Left forelimb (tissue), 1 donor: ENCODE measurements at regions not wholly inside any gene's neighbourhood (a gene's known extent, or its start where the extent isn't known, plus 50 kb on each side); places are given as distances from the start of the nearest gene placed in this dataset.

Experiments
- DNase-seq: peaks from one replicate; pipeline ENCODE4 v3.0.0-alpha.2; 2018; ENCODE audit warnings: low spot score

GRCh38 chr5:168056499-168057182 is 234.8 kb upstream of the WWC1 start:
- DNase-seq, result no peak

DNA sequence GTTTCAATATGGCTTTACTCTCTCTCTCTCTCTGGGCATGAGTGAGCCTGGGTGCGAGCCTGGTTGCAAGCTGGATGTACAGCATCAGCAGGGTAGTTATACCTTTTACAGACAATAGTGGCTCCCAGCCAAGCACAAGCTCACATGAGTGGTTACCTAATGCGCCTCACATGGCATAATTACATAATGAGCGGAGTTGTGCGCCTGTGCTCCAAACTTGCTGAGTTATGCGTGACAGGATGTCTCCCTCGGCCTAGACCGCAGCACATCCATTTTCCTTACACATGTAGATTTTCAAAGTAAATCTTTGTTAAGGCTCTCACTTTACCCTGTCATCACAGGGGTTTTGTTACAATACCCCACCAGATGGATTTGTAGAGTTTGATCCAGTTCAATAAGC is 233.5 kb upstream of the WWC1 start:
- DNase-seq, result no peak

- no peak for DNase-seq
Observed at GRCh38 chr5:168059131-168059530, 232.3 kb upstream of the WWC1 start.

DNA sequence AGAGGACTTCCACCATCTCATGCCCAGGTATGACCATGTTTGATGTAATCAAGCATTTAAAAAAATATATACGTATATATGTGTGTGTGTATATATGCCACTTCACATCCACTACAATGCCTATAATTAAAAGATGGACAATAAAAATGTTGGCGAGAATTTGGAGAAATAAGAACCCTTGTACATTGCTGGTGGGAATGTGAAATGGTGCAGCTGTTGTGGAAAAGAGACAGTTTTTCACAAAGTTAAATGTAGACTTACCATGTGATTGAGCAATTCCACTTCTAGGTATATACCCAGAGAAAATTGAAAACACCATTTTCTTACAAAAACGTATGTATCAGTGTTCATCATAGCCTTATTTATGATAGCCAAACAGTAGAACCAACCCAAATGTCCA is 229.2 kb upstream of the WWC1 start:
- no peak for DNase-seq

GRCh38 chr5:168064457-168064856 is 227.0 kb upstream of the WWC1 start:
- no peak for DNase-seq

- DNase-seq, result no peak
Observed at GRCh38 chr5:168064933-168065622, 226.4 kb upstream of the WWC1 start.

GRCh38 chr5:168066536-168067208 is 224.8 kb upstream of the WWC1 start:
- no peak for DNase-seq

DNA sequence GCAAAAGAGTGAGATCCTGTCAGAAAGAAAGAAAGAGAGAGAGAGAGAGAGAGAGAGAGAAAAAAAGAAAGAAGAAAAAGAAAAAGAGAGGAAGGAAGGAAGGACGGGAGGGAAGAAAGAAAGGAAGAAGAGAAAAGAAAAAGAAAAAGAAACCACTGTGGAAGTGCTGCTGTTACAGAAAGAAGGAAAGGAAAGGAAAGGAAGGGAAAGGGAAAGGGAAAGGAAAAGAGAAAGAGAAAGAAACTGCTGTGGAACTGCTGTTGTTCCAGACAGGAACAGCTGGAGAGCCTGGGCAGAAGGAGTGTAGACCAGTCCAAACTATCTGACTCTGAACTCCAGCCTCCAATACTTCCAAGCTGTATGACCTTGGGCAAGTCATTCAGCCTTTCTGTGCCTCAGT is 220.7 kb upstream of the WWC1 start:
- DNase-seq, result no peak

- DNase-seq, result no peak
Observed at GRCh38 chr5:168072665-168073064, 218.8 kb upstream of the WWC1 start.

GRCh38 chr5:168073311-168073710 is 218.1 kb upstream of the WWC1 start:
- DNase-seq, result no peak

GRCh38 chr5:168073991-168074800 is 217.2 kb upstream of the WWC1 start:
- DNase-seq, result no peak

- no peak for DNase-seq
Observed at GRCh38 chr5:168075387-168075786, 216.1 kb upstream of the WWC1 start.

DNA sequence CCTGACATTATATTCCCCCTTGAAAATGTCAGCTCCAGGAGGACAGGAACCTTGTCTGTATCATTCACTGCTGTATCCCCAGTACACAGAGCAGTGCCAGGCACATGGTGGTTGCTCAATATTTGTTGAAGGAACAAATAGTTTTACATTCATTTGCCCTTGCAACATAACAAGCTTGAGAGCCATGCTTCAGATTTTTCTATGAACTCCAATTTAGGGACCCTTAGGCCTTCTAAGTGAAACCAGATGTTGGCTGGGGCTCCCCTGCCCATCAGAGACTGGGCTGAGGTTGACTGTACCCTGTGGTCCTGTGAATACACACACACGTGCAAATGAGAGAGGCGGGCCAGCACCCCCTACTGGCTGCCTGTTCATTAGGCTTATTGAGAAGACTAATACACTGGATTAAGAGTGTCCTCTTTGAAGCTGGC is 214.9 kb upstream of the WWC1 start:
- DNase-seq, result no peak

DNA sequence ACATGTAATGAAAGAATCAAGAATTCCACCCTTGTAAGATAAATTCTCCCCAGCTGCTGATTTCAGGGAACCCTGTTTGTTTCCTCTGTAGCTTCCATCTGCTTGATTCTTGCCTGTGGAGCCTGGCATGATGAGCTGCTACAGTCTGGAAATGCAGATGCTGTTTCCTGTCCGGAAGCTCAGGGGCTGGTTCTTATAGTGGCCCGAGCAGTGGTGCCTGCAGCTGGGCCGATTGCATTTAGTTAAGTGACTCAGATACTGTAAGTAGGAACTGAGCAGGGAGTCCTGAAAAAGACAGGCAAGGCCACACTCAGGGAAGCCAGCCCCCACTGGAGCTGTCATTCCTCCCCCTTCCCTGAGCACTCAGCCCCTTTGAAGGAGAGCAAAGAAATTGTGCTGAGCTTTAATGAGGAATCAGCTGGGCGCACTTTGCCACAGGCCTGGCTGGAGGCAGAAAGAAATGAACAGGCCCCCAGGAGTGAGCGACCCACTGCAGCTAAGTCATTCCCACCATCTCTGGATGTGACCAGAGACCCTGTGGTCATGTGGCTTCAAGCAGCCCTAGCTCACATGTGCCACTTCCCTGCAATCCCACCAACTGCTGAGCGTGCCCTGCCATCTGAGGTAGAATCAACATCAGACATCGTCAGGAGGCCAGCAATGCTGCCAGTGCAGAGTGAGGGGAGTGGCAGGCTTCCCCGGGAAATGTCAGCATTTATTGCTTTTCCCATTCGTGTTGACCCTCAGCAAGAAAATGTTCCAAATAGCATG is 206.0 kb upstream of the WWC1 start:
- no peak for DNase-seq

GRCh38 chr5:168086104-168086610 is 205.3 kb upstream of the WWC1 start:
- DNase-seq, result no peak

DNA sequence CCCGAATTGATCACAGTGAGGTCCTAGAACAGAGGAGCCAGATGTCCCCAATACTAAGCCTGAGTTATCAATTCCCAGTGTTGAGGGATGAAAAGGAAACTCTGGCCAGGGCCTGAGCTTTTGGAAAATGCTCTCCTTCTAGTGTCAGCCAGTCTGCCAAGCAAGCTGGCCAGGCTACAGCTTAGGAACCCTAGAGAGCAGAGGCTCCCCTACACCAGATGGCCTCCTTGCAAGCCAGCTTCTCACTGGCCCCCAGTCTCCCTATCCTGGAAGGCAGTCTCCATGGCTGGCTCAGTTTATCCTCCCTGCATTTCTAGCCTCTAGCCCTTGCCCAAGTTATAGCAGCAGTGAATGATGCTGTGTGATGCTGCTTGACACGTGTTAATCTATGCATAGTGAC is 204.7 kb upstream of the WWC1 start:
- DNase-seq, result no peak

DNA sequence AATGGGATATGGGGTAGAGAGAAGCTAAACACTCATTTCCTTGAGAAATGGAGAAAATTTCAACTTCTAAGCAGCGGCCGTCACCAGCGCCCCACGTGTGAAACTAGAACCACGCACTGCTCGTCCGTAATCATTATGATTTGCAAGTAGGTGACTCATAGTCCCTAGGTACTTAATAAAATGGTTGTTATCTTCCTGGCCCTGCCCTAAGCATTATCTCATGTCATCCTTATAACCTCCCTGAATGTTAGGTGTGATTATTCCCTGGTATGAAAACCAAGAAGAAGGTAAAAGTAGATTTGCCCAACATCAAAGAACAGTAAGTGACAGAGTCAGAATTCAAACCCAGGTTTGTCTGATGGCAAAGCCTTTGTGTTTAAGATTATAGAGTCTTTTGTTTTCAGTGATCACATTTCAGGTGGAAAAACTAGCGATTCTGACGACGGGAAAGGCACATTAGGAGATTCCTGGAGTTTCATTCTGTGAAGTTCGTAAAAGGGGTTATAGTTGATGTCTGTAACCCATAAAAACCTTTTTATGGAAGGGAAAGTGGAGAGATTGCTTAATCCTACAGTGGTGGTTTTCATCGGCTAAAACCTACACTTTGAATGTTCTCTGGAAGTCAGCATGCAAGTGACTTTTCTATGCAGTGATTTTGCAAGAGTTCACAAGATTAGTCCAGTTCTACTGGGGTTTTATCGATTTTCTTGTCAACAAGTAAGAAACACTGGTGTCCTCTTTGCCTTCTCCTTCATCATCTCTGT is 202.9 kb upstream of the WWC1 start:
- no peak for DNase-seq

DNA sequence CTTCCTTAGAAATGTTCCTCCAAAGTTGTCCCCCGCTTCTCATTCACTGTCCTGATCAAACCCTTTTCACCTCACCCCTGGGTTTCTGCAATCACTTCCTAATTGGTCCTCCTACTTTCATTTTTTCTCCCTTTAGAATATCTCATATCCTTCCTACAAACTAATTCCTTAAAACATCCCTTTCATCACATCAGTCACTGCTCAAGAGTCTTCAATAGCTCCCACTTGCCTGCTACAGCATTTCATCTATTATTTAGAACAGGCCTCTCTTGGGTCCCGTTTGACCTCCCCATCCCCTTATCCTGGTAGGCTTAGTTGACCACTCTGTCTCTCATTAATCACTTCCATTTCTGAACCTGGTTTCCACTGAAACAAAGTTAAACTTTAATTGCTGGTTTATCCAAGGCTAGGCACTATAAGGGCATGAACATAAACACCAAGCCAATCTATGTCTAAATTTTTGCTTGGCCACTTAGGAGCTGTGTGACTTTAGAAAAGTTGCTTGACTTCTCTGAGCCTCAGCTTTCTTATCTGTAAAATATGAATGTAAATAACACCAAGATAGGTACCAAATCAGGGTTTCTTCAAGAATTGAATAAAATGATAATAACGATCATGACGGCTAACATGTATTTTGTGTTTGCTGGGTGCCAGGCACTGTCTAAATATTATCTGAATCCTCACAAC is 202.1 kb upstream of the WWC1 start:
- DNase-seq, result no peak

DNA sequence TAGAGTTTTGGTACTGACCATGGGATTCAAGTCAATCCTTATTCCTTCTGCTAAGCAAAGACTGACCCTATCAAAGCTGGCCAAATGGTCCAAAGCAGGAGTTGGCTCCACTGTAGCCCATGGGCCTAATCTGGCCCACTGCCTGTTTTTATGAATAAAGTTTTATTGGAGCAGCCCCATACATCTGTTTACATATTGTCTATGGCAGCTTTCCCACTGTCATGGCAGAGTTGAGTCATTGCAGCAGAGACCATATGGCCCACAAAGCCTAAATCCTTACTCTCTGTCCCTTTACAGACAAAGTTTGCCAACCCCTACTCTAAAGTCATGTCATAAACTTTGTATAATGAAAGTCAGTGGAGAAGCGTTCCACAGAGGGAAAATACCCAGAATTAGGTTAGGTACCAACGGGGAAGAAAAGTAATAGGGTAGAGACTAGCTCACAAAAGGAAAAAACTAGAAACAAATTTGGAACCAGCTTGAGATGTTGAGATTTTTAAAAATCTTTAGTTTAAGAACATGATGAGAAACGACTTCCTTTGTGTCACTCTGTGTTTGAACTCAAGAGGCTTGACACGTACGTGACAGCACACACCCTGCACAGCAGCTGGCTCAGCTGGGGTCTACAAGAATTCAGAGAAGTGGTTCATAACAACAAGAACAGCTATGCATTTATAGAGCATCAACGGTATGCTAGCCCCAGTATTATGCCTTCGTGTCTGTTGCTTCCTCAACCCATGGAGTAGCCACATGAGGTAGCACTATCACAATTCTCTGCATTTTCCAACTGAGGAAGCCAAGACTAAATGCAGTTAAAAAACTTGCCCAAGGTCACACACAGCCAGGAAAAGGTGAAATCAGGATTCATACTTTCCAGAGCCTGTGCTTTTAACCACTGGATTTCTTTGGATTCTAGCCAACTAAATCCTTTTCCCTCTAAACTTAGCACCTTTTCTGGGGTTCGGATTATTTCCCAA is 198.9 kb upstream of the WWC1 start:
- no peak for DNase-seq
